G401.6 (cell line): ENCODE measurements at regions not wholly inside any gene's neighbourhood (a gene's known extent, or its start where the extent isn't known, plus 50 kb on each side); places are given as distances from the start of the nearest gene placed in this dataset.
A peak's percentile ranks its signal among the peaks of the same experiment; 100 is the strongest.

Experiments used
- FAIRE-seq: peaks from 2 replicates; lab custom pipeline; 2012; peaks lifted over from hg19 to GRCh38; lab: Jason Lieb, UNC

GRCh38 chr13:26989261-26989956, 182.2 kb downstream of the USP12 start:
- no peak for FAIRE-seq

GRCh38 chr13:26988059-26988769, 183.4 kb downstream of the USP12 start:
- no peak for FAIRE-seq

DNA sequence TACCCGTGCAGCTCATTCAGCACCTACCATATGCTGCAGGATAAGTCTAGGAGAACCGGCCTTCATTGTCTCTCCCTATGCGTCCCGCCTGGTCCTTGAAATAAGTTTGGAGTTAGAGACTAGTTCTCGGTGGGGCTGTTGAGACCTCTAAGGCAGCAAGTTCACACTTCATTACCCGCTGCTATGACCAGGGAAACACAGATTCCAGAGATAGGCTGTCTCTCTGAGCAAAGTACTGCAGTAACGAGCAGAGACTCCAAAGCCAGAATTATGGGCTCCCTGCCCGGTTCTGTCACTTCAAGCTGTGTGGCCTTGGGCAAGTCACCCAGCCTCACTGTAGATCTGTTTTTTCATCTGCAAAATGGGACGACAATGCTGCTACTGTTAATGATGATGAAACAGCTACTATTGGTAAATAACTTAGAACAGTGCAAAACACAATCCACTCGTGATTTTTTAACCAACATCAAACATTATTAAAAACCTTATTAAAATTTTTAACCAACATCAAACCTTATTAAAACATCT, 184.1 kb downstream of the USP12 start:
- FAIRE-seq, result no peak

GRCh38 chr13:26985285-26985878, 186.2 kb downstream of the USP12 start:
- FAIRE-seq, result peak; percentile 71

GRCh38 chr13:26984337-26984736, 187.3 kb downstream of the USP12 start:
- FAIRE-seq, result no peak

DNA sequence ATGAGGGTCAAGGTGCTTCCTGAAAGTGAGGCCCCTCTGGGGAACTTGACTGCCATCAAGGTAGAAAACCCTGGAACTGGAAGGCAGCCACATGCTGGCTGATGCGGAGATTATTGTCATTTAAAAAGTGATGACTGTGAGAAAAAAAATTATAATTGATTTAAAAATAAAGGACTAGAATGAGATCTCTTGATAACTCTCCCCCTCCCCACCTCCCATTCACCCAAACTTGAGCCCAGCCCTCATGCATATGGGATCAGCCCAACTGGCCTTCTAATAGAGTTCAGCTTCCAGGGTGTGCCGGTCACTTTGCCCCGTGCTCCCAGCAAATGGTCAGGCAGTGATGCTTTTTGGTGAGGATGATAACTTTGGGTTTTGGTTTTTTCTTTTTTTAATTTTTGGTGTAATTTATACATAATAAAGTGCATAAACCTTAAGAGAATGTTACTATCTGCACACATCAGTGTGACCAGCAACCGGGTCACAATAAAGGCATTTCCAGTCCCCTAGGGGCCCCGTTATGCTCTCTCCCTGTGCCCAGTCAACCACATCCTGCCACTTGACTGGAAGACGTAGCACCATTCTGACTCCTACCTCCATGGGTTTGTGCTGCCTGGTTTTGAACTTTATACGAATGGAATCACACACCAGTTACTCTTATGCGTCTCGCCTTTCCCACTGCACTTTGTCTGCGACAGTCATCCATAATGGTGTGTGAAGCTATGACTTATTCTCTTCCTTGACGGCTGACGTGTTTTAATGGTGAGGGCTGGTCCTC, 187.9 kb downstream of the USP12 start:
- FAIRE-seq, result no peak

- FAIRE-seq, result no peak
Measured at GRCh38 chr13:26980099-26981031, 191.2 kb downstream of the USP12 start.

- FAIRE-seq, result no peak
Measured at GRCh38 chr13:26979334-26979733, 192.3 kb downstream of the USP12 start.

DNA sequence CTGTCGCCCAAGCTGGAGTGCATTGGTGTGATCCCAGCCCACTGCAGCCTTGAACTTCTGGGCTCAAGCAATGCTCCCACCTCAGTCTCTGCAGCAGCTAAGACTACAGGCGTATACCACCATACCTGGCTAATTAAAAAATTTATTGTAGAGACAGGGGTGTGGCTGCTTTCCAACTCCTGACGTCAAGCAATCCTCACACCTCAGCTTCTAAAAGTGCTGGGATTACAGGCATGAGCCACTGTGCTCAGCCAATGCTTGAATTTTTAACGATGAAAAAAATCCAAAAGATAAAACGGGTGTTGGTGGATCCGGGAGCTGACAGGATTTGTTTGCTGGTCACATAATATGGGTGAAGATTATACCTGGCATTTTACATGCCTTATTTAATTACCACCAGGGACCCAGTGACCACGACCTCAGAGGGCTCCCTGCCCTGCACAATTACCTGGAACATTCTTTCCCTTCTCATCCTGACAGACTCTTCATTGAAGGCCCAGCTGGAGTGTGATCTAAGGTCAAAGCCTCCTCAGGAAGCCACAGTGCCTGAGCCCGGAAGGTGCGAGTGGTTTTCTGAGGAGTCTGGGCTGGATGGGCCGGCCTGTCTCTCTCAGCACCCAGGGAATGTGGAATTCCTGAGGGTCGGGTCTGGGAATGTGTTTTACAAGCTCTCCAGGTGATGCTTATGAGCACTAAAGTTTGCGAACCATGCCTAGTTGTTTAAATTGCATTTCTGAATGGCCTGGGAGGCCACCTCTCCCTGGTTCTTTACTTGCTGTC, 193.3 kb downstream of the USP12 start:
- FAIRE-seq, result no peak

DNA sequence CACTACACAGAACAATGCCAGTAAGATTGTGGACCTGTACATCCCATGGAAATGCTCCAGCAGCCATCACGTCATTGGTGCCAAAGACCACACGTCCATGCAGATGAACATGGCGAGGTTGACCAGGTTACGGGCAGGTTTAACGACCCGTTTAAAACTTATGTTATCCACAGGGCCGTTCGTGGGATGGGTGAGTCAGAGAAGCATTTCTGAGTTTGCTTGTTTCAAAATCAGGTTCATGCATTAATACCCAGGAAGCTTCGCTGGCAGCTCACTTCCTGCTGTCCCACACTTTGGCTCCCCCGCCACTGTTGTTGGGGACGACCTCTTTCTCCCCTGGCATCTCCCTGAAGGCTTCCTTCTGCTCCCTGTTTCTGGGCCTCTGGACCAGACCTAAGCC, 194.1 kb downstream of the USP12 start:
- no peak for FAIRE-seq

- FAIRE-seq, result no peak
Measured at GRCh38 chr13:26976313-26976712, 195.3 kb downstream of the USP12 start.

GRCh38 chr13:26973946-26974345, 197.7 kb downstream of the USP12 start:
- FAIRE-seq, result no peak

- no peak for FAIRE-seq
Measured at GRCh38 chr13:26973295-26973694, 198.3 kb downstream of the USP12 start.

GRCh38 chr13:26971990-26972887, 199.4 kb downstream of the USP12 start:
- FAIRE-seq, result no peak

DNA sequence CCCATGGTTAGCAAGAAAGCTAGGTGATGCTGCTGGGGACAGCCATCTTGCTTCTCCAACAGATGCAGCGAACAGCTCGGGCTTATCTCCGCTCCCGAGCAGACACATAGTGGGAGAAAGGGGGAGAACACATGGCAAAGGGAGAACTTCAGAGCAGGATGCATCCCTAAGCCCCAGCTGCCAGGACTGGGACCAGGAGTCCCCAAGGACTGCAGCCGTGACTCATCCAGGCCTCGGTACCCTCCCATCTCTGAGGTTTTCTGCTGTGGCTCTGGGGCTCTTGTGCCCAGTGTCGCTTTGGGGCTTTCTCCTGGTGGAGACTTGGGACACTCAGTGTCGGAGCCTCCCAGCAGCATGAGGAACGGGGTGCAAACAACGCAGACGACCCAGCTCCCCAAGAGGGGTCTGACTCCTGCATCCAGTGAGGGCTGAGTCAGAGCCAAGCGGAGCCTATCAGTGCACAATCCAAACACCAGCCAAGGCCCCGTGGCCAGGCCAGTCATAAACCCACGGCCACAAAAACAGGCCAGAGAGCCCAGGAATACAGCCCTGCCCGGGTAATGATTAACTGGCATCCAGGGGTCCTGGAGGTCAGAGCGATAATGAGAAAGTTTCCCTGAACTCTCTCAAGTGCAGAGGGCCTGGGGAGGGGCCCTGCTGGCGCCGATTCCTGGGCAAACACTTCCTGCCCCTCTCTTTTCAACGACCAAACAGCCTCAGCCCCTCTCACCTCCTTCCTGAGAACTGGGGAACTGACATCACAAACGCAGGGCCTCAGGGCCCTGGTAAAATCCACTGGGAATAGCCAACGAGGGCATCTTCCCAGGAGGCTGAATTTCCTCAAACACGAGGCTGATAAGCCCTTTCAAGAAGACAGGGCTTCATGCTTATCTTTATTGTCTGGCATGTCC, 202.9 kb downstream of the USP12 start:
- no peak for FAIRE-seq

DNA sequence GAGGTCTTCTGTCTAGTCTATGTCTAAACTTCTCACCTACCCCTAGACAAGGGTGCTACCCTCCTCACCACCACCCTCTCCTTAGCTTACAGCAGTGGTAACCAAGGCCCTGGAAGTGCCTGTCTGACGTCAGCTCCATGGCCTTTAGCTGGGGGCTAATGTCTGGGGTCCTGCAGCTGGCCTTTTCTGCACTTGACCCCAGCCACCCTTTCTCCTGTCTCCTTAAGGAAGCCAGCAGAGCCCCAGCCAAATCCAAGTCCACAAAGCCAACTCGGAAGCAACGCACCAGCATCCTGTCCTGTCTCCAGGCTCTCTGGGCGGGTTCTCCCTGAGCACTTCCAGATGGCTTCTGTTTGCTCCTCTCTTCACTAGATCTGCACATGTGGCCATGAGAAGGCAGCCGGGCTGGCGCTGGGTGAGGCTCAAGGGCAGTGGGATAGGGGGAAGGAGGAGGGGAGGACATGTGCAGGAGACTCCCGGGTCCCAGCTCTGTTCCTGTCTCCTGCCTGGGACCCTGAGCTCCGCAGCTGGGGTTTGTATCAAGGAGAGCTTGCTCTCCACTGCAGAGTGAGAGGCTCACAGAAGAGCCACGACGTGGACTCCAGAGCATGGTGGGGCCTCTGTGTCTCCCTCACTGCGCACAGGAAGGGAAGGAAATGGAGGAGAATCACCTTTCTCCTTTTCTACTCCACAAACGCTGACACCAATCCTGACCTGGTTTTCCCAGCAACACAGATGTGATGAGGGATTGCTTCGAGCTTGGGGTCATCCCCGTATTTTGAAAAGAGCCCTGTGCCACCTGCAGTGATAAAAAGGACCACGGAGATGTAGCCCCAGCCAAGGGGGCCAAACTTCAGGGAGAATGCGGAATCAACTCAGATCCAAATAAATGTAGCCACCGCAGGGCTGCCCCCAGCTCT, 204.2 kb downstream of the USP12 start:
- no peak for FAIRE-seq

DNA sequence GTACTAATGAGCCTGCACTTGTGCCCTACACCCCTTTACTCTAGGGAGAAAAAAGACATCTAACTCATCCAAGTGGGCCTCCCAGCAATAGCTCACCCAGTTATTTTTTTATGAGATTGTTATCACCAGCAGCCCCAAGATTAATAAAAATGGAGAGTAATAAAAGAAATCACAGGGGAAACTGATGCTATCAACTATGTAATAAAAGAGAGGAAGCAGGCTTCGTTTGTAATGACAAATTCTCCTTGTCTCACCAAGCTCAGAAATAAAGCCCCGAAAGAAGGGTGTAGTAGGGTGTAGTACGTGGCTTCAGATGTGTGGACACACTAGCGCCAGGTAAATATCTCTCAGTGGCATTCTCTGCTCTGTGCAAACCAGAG, 204.9 kb downstream of the USP12 start:
- FAIRE-seq, result no peak
